ENCODE measurements at regions not wholly inside any gene's neighbourhood (a gene's known extent, or its start where the extent isn't known, plus 50 kb on each side); places are given as distances from the start of the nearest gene placed in this dataset.

DNA sequence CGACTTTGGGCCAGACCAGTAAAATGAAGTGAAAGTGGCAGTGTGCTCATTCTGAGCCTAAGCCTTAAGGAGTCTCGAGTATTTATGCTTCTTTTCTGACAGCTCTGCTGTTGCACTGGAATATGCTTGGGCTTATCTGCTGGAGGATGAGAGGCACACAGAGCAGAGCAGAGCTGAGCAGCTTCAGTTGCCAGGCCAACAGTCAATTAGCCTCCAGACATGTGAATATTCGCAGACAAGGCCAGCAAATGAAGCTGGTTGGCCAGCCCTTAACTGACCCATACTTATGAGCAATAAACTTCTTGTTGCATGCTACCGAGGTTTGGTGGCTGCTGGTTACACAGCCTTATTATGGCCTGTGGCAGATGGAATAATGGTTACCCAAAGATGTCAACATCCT, 203.0 kb upstream of the GEMIN8 start:
- no peaks in the 10 kb centered on the region for H3K27me3 ChIP-seq (ENCODE audit: insufficient read depth)
- no peak overlapping the region for H3K27ac ChIP-seq (ENCODE audit: low read depth)
- no peak overlapping the region for H2AFZ ChIP-seq
- no peaks in the 10 kb centered on the region for H3K9me2 ChIP-seq (ENCODE audit: insufficient read depth)
- H3K4me2 ChIP-seq = no peak overlapping the region
- H3K4me1 Mint-ChIP-seq = no peaks in the 10 kb centered on the region
- ATAC-seq = no peak
- peaks cover 9% of the 10 kb centered on the region; the same call in 2 of the 3 replicates for H3K36me3 Mint-ChIP-seq (ENCODE audit: low read depth)
- H3K4me1 ChIP-seq (ENCODE audit: insufficient read depth) = no peaks in the 10 kb centered on the region
- TF ChIP-seq ZNF331 (CRISPR knock-in tag; IDR thresholded peaks at IDR 0.05; ENCODE audit: low read depth) (no peak), EZH2 (IDR thresholded peaks at IDR 0.05; ENCODE audit: low read depth, unreplicated experiment) (no peak), JUNB (IDR thresholded peaks at IDR 0.05; ENCODE audit: unreplicated experiment) (no peak), ZNF114 (CRISPR knock-in tag; IDR thresholded peaks at IDR 0.05) (no peak), CTCF (conservative IDR thresholded peaks at IDR 0.05; ENCODE audit: low read depth in 2 of 2) (no peak), NANOG (IDR thresholded peaks at IDR 0.05; ENCODE audit: borderline replicate concordance) (no peak), CREB1 (CRISPR knock-in tag; IDR thresholded peaks at IDR 0.05; ENCODE audit: low read depth) (no peak), STAT1 (IDR thresholded peaks at IDR 0.05; ENCODE audit: unreplicated experiment) (no peak), EZH2phosphoT487 (IDR thresholded peaks at IDR 0.05; ENCODE audit: unreplicated experiment) (no peak), POLR2AphosphoS5 (IDR thresholded peaks at IDR 0.05; ENCODE audit: low read depth) (no peak)
- TF ChIP-seq, protein P1, sequence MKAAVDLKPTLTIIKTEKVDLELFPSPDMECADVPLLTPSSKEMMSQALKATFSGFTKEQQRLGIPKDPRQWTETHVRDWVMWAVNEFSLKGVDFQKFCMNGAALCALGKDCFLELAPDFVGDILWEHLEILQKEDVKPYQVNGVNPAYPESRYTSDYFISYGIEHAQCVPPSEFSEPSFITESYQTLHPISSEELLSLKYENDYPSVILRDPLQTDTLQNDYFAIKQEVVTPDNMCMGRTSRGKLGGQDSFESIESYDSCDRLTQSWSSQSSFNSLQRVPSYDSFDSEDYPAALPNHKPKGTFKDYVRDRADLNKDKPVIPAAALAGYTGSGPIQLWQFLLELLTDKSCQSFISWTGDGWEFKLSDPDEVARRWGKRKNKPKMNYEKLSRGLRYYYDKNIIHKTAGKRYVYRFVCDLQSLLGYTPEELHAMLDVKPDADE (IDR thresholded peaks at IDR 0.05) = no peak
- TF ChIP-seq, protein P2, sequence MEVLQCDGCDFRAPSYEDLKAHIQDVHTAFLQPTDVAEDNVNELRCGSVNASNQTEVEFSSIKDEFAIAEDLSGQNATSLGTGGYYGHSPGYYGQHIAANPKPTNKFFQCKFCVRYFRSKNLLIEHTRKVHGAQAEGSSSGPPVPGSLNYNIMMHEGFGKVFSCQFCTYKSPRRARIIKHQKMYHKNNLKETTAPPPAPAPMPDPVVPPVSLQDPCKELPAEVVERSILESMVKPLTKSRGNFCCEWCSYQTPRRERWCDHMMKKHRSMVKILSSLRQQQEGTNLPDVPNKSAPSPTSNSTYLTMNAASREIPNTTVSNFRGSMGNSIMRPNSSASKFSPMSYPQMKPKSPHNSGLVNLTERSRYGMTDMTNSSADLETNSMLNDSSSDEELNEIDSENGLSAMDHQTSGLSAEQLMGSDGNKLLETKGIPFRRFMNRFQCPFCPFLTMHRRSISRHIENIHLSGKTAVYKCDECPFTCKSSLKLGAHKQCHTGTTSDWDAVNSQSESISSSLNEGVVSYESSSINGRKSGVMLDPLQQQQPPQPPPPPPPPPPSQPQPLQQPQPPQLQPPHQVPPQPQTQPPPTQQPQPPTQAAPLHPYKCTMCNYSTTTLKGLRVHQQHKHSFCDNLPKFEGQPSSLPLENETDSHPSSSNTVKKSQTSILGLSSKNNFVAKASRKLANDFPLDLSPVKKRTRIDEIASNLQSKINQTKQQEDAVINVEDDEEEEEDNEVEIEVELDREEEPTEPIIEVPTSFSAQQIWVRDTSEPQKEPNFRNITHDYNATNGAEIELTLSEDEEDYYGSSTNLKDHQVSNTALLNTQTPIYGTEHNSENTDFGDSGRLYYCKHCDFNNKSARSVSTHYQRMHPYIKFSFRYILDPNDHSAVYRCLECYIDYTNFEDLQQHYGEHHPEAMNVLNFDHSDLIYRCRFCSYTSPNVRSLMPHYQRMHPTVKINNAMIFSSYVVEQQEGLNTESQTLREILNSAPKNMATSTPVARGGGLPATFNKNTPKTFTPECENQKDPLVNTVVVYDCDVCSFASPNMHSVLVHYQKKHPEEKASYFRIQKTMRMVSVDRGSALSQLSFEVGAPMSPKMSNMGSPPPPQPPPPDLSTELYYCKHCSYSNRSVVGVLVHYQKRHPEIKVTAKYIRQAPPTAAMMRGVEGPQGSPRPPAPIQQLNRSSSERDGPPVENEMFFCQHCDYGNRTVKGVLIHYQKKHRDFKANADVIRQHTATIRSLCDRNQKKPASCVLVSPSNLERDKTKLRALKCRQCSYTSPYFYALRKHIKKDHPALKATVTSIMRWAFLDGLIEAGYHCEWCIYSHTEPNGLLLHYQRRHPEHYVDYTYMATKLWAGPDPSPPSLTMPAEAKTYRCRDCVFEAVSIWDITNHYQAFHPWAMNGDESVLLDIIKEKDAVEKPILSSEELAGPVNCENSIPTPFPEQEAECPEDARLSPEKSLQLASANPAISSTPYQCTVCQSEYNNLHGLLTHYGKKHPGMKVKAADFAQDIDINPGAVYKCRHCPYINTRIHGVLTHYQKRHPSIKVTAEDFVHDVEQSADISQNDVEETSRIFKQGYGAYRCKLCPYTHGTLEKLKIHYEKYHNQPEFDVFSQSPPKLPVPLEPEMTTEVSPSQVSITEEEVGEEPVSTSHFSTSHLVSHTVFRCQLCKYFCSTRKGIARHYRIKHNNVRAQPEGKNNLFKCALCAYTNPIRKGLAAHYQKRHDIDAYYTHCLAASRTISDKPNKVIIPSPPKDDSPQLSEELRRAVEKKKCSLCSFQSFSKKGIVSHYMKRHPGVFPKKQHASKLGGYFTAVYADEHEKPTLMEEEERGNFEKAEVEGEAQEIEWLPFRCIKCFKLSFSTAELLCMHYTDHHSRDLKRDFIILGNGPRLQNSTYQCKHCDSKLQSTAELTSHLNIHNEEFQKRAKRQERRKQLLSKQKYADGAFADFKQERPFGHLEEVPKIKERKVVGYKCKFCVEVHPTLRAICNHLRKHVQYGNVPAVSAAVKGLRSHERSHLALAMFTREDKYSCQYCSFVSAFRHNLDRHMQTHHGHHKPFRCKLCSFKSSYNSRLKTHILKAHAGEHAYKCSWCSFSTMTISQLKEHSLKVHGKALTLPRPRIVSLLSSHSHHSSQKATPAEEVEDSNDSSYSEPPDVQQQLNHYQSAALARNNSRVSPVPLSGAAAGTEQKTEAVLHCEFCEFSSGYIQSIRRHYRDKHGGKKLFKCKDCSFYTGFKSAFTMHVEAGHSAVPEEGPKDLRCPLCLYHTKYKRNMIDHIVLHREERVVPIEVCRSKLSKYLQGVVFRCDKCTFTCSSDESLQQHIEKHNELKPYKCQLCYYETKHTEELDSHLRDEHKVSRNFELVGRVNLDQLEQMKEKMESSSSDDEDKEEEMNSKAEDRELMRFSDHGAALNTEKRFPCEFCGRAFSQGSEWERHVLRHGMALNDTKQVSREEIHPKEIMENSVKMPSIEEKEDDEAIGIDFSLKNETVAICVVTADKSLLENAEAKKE (CRISPR knock-in tag; IDR thresholded peaks at IDR 0.05) = no peak
- TF ChIP-seq, protein P3, sequence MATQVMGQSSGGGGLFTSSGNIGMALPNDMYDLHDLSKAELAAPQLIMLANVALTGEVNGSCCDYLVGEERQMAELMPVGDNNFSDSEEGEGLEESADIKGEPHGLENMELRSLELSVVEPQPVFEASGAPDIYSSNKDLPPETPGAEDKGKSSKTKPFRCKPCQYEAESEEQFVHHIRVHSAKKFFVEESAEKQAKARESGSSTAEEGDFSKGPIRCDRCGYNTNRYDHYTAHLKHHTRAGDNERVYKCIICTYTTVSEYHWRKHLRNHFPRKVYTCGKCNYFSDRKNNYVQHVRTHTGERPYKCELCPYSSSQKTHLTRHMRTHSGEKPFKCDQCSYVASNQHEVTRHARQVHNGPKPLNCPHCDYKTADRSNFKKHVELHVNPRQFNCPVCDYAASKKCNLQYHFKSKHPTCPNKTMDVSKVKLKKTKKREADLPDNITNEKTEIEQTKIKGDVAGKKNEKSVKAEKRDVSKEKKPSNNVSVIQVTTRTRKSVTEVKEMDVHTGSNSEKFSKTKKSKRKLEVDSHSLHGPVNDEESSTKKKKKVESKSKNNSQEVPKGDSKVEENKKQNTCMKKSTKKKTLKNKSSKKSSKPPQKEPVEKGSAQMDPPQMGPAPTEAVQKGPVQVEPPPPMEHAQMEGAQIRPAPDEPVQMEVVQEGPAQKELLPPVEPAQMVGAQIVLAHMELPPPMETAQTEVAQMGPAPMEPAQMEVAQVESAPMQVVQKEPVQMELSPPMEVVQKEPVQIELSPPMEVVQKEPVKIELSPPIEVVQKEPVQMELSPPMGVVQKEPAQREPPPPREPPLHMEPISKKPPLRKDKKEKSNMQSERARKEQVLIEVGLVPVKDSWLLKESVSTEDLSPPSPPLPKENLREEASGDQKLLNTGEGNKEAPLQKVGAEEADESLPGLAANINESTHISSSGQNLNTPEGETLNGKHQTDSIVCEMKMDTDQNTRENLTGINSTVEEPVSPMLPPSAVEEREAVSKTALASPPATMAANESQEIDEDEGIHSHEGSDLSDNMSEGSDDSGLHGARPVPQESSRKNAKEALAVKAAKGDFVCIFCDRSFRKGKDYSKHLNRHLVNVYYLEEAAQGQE (IDR thresholded peaks at IDR 0.05; ENCODE audit: unreplicated experiment) = no peak
- peaks cover 15% of the 10 kb centered on the region; the same call in 2 of the 3 replicates for H3K9me3 Mint-ChIP-seq
- H3K4me3 Mint-ChIP-seq = no peak overlapping the region
- H3K27me3 Mint-ChIP-seq (ENCODE audit: insufficient read depth, low read depth, poor library complexity) = no peaks in the 10 kb centered on the region
- no peaks in the 10 kb centered on the region for H4K20me1 ChIP-seq (replicated peaks; ENCODE audit: insufficient read depth)
- DNase-seq (ENCODE audit: low spot score) = no peak
- no peaks in the 10 kb centered on the region for H3K79me2 ChIP-seq (replicated peaks; ENCODE audit: insufficient read depth)
- no peaks in the 10 kb centered on the region for H3F3A ChIP-seq (replicated peaks; ENCODE audit: low read depth)
- H3K36me3 ChIP-seq (ENCODE audit: insufficient read depth) = no peaks in the 10 kb centered on the region
- no peak overlapping the region for H3K4me3 ChIP-seq
- no peak overlapping the region for H3K27ac Mint-ChIP-seq
